ENCODE measurements at regions not wholly inside any gene's neighbourhood (a gene's known extent, or its start where the extent isn't known, plus 50 kb on each side); places are given as distances from the start of the nearest gene placed in this dataset.

GRCh38 chr10:29922892-29923291 lies 136.5 kb downstream of the JCAD start:
- TF ChIP-seq CTCF (IDR thresholded peaks at IDR 0.05) (no peak), EZH2 (IDR thresholded peaks at IDR 0.05; ENCODE audit: borderline replicate concordance, insufficient read depth, low read depth, low read length, poor library complexity, severe bottlenecking) (no peak)

All from B cell (primary cell).